Panc1 (cell line): ENCODE measurements at regions not wholly inside any gene's neighbourhood (a gene's known extent, or its start where the extent isn't known, plus 50 kb on each side); places are given as distances from the start of the nearest gene placed in this dataset.

Experiments
- ATAC-seq: fragments of 200-7000 bp; cut with Tn5 transposase; 2 replicates; pipeline ENCODE4 v1.9.1; 2020; ENCODE audit warnings: mild to moderate bottlenecking, moderate library complexity
- BruUV-seq: library from RNA; stranded (reverse); fragments of 400-500 nt; replicated peaks from 2 replicates; lab custom pipeline; 2021; lab: Mats Ljungman, UMichigan
- CTCF ChIA-PET: fragments of 300-600 bp; sonication (Branson Sonifier 250); formaldehyde crosslinking; loops from one replicate; lab custom pipeline; 2022; ENCODE audit warnings: antibody characterized with exemption; lab: Charles Lee
- POLR2A ChIA-PET: fragments of 300-600 bp; sonication (Branson Sonifier 250); formaldehyde crosslinking; loops from one replicate; lab custom pipeline; 2022; ENCODE audit warnings: antibody characterized with exemption; lab: Charles Lee
- DNase-seq: peaks from one replicate; pipeline ENCODE4 v3.0.0-alpha.2; 2010; ENCODE audit warnings: low read depth, low spot score
- H3K27ac ChIP-seq: 2 replicates; pipeline ENCODE4 v1.5.1; 2011; ENCODE audit warnings: mild to moderate bottlenecking, low read length, inconsistent platforms
- H3K27me3 ChIP-seq: fragments of 200-500 bp; sonication (Bioruptor generic); 2 replicates; pipeline ENCODE4 v1.6.0; 2014; ENCODE audit warnings: low read length, inconsistent platforms; ENCODE audit not compliant: control insufficient read depth, insufficient read depth
- H3K36me3 ChIP-seq: fragments of 200-500 bp; sonication (Bioruptor generic); 2 replicates; pipeline ENCODE4 v1.5.1; 2014; ENCODE audit warnings: inconsistent platforms, mild to moderate bottlenecking, low read length, moderate library complexity; ENCODE audit not compliant: control insufficient read depth, insufficient read depth
- H3K4me1 ChIP-seq: 2 replicates; pipeline ENCODE4 v1.5.1; 2011; ENCODE audit warnings: inconsistent platforms, mild to moderate bottlenecking, low read length, moderate library complexity; ENCODE audit not compliant: control insufficient read depth, insufficient read depth
- H3K4me3 ChIP-seq, 2 experiments: 2 replicates each; pipeline ENCODE4 v1.5.1; 2011 to 2012; ENCODE audit warnings: low read depth in 2 of 2, low read length in 2 of 2, mild to moderate bottlenecking in 2 of 2, inconsistent platforms in 1 of 2, moderate library complexity in 1 of 2
- H3K9me3 ChIP-seq: fragments of 200-500 bp; sonication (Bioruptor generic); 2 replicates; pipeline ENCODE4 v1.5.1; 2014; ENCODE audit warnings: low read depth, mild to moderate bottlenecking, inconsistent platforms, low read length, moderate library complexity; ENCODE audit not compliant: control insufficient read depth, insufficient read depth
- POLR2AphosphoS5 ChIP-seq: IDR thresholded peaks from 2 replicates; pipeline ENCODE4 v1.6.1; 2012; ENCODE audit warnings: mild to moderate bottlenecking, low read depth, low read length, moderate library complexity
- SIN3A ChIP-seq: IDR thresholded peaks from 2 replicates; pipeline ENCODE4 v1.6.1; 2012; ENCODE audit warnings: low read depth, mild to moderate bottlenecking, low read length, moderate library complexity, borderline replicate concordance; ENCODE audit not compliant: insufficient read depth
- TCF7L2 ChIP-seq: IDR thresholded peaks from 2 replicates; pipeline ENCODE4 v1.6.1; 2011; ENCODE audit warnings: mild to moderate bottlenecking, low read depth, low read length, inconsistent platforms
- in situ Hi-C: cut with HindIII; loops from 2 replicates; pipeline ENCODE4 v1.10.0; 2016; ENCODE audit warnings: low sequenced_read_pairs, low pct_unique_long_range_greater_than_20kb
- intact Hi-C: fragments of 100-400 bp; cut with micrococcal nuclease; formaldehyde crosslinking; loops from one replicate; pipeline ENCODE4 v1.10.0; 2022; ENCODE audit not compliant: unreplicated experiment
- TF ChIP-seq, protein P1 (sequence below): fragments of 450-650 bp; IDR thresholded peaks from 2 replicates; pipeline ENCODE4 v1.5.1; 2017; ENCODE audit warnings: mild to moderate bottlenecking
- TF ChIP-seq, protein P2 (sequence below), 2 experiments: IDR thresholded peaks; 2 replicates each; pipeline ENCODE4 v1.6.1; 2011 to 2012; ENCODE audit warnings: low read depth in 2 of 2, control low read depth in 1 of 2, low read length in 1 of 2, mild to moderate bottlenecking in 1 of 2, moderate library complexity in 1 of 2; ENCODE audit not compliant: insufficient read depth in 1 of 2

DNA sequence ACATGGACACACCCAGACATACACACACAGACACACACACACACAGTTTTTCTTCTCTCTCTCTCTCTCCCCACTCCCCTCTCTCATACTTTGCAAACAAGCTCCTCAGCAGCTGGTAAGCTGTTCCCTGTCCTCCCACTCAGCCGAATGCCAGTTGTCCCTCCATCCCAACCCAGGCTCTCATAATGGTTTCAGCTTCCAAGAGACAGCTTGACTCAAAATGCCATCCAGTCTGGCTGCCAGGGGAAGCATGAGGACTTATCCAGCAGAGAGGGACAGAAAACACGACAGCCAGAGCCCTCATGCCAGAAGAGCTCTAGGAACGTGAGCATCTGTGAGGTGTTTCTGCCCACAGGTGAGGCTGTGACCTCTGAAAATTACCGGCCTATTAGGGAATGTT is 112.6 kb upstream of the SPDL1 start:
- in situ Hi-C loops (no loop called here), intact Hi-C loops (no loop called here)
- POLR2A ChIA-PET: no interaction called here
- no peaks in the 10 kb centered on the region for H3K36me3 ChIP-seq
- no peaks in the 10 kb centered on the region for H3K9me3 ChIP-seq
- H3K4me3 ChIP-seq: no peak overlapping the region
- no peaks in the 10 kb centered on the region for H3K27me3 ChIP-seq
- no peaks in the 10 kb centered on the region for H3K4me1 ChIP-seq
- TF ChIP-seq, protein P1, sequence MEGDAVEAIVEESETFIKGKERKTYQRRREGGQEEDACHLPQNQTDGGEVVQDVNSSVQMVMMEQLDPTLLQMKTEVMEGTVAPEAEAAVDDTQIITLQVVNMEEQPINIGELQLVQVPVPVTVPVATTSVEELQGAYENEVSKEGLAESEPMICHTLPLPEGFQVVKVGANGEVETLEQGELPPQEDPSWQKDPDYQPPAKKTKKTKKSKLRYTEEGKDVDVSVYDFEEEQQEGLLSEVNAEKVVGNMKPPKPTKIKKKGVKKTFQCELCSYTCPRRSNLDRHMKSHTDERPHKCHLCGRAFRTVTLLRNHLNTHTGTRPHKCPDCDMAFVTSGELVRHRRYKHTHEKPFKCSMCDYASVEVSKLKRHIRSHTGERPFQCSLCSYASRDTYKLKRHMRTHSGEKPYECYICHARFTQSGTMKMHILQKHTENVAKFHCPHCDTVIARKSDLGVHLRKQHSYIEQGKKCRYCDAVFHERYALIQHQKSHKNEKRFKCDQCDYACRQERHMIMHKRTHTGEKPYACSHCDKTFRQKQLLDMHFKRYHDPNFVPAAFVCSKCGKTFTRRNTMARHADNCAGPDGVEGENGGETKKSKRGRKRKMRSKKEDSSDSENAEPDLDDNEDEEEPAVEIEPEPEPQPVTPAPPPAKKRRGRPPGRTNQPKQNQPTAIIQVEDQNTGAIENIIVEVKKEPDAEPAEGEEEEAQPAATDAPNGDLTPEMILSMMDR: no peak
- TF ChIP-seq POLR2AphosphoS5 (no peak), SIN3A (no peak), TCF7L2 (no peak)
- TF ChIP-seq, protein P2, sequence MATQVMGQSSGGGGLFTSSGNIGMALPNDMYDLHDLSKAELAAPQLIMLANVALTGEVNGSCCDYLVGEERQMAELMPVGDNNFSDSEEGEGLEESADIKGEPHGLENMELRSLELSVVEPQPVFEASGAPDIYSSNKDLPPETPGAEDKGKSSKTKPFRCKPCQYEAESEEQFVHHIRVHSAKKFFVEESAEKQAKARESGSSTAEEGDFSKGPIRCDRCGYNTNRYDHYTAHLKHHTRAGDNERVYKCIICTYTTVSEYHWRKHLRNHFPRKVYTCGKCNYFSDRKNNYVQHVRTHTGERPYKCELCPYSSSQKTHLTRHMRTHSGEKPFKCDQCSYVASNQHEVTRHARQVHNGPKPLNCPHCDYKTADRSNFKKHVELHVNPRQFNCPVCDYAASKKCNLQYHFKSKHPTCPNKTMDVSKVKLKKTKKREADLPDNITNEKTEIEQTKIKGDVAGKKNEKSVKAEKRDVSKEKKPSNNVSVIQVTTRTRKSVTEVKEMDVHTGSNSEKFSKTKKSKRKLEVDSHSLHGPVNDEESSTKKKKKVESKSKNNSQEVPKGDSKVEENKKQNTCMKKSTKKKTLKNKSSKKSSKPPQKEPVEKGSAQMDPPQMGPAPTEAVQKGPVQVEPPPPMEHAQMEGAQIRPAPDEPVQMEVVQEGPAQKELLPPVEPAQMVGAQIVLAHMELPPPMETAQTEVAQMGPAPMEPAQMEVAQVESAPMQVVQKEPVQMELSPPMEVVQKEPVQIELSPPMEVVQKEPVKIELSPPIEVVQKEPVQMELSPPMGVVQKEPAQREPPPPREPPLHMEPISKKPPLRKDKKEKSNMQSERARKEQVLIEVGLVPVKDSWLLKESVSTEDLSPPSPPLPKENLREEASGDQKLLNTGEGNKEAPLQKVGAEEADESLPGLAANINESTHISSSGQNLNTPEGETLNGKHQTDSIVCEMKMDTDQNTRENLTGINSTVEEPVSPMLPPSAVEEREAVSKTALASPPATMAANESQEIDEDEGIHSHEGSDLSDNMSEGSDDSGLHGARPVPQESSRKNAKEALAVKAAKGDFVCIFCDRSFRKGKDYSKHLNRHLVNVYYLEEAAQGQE (IDR thresholded peaks at IDR 0.05; ENCODE audit: insufficient read depth in 1 of 2, low read depth in 2 of 2, low read length in 1 of 2): no peak
- ATAC-seq (no peak), DNase-seq (no peak)
- CTCF ChIA-PET: no interaction called here
- BruUV-seq: no TSS peak
- H3K27ac ChIP-seq: no peak overlapping the region

DNA sequence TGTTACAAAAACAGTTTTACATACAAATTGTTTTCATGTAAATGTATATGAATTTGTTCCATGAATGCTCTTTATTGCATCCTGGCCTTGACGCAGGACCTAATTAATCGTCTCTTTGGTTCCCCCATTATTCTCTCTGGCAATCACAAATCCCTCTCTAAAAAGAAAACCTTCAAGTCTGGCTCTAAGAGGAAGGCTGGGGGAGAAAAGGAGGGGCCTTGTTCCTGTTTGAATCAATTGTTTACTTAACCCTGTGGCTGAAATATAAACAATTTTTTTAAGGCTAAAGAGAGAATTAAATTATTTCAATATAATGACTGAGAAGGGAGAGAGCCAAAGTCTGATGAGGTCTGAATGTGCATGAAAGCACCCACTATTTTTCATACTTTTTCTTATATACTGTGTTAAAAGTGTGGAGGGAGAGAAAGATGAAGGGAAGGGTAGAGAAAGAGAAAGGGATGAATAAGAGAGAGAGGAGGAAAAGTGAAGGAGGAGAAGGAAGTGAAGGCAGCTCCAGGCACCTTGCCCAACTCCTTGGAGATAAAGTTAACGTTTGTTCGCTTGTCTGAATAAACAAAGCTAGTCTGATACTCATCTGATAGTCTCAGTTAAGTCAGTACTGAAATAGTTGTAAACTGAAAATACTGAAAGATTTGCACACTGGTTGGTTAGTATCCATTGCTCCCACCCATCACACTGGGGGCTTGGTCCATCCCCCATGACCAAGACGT is 116.4 kb upstream of the SPDL1 start:
- Histone ChIP-seq H3K36me3 (no peaks in the 10 kb centered on the region), H3K27ac (no peak overlapping the region), H3K9me3 (no peaks in the 10 kb centered on the region), H3K4me3 (no peak overlapping the region), H3K4me1 (no peaks in the 10 kb centered on the region), H3K27me3 (no peaks in the 10 kb centered on the region)
- ChIA-PET CTCF (no interaction called here), POLR2A (no interaction called here)
- ATAC-seq (no peak), DNase-seq (no peak)
- BruUV-seq: no TSS peak
- in situ Hi-C loops (no loop called here), intact Hi-C loops (no loop called here)
- TF ChIP-seq POLR2AphosphoS5 (no peak), TCF7L2 (no peak), SIN3A (no peak)
- TF ChIP-seq, protein P2 (IDR thresholded peaks at IDR 0.05; ENCODE audit: insufficient read depth in 1 of 2, low read depth in 2 of 2, low read length in 1 of 2): no peak
- TF ChIP-seq, protein P1: no peak
